HG03521 (cell line): ENCODE measurements at regions not wholly inside any gene's neighbourhood (a gene's known extent, or its start where the extent isn't known, plus 50 kb on each side); places are given as distances from the start of the nearest gene placed in this dataset.
"Not testable (repeated sequence)": the region's sequence is repeated elsewhere in the genome, so short reads cannot be mapped to it uniquely, and the experiment has no call there.

Experiments
- ATAC-seq: cut with Tn5 transposase; IDR thresholded peaks from one replicate; pipeline ENCODE4 v1.9.1; 2021; ENCODE audit warnings: mild to moderate bottlenecking, moderate library complexity; ENCODE audit not compliant: unreplicated experiment

DNA sequence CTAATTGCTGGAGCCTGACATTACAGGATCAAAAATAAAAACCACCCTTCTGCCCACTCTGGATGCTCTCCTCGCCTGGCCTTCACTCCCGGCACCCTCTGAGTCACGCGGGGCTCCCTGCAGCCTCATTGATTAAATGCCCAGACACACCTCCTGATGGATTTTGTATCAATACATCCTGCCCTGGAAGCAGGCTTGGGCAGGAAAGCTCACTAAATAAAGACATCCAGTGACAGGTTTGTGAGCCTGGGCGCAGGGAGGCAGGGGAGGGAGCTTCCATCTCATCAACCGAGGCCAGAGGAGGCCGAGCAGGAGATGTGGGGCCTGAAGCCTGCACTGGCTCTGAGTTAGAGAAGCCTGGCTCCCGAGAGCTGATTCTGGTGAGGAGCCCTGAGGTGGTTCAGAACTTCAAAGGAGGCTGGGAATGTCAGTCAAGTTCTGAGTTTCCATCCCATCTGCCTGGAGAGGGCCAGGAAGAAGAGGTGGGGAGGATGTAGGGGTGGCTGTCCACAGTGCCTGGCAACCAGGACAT, 318.6 kb downstream of the ADGRD1 start:
- ATAC-seq, result not testable (repeated sequence)

DNA sequence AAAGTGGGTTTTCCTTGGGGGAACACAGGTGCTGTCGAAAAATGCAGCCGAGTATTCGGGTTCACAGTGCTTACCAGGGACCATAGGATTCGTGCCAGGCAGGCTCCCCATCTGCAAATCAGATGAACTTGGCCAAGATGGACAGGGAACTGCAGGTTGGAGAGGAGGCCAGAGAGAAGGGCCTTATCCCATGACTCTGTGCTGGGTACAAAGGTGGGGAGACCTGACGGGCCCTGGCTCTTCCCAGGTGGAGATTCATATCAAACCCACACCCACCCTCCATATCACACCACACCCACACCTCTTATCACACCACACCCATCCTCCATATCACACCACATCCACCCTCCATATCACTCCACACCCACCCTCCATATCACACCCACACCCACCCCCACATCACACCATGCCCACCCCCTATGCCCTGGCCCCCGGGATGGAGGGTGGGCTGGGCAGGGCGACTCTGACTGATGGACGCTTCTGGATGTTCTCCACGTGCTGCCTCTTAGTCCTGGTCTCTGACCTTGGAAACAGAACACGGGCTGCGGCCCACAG, 319.7 kb downstream of the ADGRD1 start:
- ATAC-seq, result no peak

DNA sequence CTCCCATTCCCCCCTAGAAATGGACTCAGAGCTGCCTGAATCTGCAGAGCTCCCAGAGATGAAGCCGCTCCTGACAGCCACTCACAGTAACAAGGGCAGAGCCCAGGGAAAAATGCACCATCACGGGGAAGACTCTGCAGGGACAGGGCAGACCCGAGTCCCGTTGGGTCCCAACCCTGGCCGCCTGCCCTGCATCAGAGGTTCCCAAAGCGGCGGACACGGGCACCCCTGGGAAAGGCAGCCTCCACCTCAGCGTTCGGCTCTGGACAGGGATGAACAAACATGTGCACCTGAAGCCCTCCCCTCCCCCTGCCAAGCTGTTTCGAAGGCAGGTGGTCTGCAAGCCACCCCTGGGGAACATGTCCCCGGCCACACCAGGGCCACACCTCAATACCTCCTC, 320.4 kb downstream of the ADGRD1 start:
- no peak for ATAC-seq

DNA sequence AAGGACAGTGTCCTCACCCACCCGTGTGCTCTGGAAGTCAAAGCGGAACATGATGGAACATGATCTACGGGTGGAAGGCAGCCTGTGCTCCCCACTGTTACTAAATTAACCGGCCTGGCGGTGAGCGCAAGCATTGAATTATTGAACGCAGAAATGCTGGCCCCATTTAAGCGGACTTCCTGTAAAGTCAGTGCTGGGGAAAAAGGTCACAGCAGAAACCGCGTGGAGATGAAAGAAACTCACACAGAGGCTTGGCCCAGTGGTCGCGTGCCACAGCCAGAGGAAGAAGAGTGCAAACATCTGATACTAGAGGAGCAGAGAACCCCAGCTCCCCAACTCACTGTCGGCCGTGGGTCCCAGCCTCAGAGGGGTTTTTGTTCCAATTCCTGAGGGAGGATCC, 321.2 kb downstream of the ADGRD1 start:
- ATAC-seq, result no peak

DNA sequence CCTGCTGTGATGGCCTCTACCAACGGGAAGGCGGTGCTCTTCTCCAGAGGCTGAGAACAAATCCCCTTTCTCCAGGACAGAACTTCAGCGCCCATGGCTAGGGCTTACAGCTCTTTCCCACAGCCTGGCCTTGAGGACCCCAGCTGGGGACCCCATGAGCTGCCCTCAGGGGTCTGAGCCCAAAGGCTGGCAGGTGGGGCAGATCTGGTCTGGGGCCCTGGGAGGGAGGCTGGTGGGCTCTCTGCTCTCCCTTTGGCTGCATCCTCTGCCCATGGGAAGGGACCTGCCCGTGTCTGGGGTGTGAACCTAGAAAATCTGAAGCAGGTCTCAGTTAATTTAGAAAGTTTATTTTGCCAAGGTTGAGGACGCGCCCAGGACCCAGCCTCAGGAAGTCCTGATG, 322.1 kb downstream of the ADGRD1 start:
- ATAC-seq, result no peak

DNA sequence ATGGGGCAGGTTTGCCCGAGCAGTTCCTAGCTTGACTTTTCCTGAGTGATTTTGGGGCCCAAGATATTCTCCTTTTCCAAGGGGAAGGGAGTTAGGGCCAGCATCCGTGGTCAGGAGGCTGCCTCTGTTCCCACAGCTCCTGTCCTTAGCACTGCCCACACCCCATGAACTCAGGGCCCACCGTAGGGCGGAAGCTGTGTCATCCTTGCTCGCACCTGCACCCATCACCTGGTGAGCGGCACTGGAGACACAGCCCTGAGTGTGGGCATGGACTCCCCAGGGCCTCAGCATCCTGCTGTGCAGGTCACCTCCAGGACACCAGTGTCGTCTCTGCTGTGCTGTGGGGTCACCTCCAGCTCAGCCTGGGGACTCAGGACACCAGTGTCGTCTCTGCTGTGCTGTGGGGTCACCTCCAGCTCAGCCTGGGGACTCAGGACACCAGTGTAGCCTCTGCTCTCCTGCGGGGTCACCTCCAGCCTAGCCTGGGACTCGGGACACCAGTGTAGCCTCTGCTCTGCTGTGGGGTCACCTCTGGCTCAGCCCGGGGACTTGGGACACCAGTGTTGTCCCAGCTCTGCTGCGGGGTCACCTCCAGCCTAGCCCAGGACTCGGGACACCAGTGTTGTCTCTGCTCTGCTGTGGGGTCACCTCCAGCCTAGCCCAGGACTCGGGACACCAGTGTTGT, 322.9 kb downstream of the ADGRD1 start:
- ATAC-seq, result no peak

DNA sequence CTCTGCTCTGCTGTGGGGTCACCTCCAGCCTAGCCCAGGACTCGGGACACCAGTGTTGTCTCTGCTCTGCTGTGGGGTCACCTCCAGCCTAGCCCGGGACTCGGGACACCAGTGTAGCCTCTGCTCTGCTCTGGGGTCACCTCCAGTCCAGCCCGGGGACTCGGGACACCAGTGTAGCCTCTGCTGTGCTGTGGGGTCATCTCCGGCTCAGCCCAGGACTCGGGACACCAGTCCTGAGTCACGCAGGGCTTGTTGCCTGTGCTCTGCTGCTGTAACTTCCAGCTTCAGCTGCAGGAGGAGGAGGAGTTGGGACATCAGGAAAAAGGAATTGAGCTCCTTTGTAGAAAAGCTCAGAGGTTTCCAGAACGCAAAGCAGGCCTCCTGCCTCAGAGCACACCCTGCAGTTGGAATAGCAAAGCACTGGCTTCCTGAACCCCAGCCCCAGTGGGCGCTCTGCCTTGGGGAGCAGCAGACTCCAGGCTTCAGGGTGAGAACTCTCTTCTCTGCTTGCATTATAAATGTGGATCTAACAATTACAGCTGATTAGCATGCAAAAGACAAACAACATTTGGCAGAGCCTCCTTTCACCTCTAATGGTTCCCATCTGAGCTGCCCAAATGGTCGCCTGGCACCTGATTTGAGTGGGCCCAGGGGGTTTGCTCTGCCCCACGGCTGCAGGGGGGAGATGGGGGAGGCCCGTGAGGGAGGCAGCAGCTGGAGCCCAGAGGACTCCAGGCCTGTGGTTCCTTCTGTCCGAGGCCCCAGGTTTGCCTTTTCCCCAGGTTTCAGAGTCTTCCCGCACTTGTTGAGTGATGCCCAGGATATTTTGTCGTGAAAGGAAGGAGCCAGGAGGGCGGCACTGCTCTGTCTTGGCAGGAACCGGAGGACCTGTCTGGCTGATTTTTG, 323.7 kb downstream of the ADGRD1 start:
- ATAC-seq, result not testable (repeated sequence)

DNA sequence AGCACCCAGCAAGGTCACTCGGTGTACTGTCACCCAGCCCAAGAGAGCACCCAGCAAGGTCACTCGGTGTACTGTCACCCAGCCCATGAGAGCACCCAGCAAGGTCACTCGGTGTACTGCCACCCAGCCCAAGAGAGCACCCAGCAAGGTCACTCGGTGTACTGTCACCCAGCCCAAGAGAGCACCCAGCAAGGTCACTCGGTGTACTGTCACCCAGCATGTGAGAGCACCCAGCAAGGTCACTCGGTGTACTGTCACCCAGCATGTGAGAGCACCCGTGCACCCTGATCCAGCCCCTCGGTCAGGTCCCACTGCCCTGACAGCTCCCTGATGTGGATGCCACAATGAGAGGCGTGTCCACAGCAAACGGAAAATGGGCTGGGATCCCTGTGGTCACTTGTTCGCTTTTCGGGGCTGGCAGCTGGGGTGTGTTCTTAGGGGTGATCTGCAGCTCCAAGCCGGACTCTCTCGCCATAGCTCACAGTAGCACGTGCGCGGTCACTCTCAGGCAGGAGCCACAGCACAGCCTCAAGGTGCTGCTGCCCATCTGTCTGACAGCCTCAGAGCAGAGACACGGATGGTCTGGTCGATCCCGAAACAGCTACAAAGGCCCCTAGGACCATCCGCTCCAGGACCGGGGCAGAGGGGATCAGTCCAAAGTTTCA, 324.9 kb downstream of the ADGRD1 start:
- not testable (repeated sequence) for ATAC-seq

DNA sequence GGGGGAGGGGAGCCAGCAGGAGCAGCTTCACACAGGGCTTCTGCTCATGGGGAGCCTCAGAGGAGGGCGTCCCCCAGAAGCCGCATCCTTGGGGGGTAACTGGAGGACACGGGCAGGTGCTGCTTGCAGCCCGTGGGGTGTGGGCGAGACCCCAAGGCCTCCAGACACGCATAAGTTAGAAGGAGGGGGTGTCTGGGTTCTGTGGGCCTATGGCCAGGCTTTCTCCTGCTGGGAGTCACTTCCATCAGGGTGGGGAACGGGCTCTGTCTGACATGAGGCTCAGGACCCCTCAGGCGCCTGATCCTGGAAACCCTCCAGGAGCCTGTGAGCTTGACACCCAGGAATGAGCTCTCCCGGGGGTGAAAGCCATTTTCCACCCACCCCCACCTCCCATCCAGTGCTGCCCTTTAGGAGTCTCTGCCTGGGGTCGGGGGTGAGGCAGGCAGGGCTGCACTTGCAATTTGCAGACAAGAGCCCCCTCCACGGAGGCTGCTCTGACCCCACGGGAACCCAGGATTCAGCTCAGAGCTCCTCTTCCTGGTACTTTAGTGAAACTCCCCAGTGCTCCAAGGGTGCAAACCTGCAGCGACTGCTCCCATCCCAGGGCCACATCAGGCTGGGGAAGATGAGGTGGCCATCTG, 325.7 kb downstream of the ADGRD1 start:
- ATAC-seq, result no peak

DNA sequence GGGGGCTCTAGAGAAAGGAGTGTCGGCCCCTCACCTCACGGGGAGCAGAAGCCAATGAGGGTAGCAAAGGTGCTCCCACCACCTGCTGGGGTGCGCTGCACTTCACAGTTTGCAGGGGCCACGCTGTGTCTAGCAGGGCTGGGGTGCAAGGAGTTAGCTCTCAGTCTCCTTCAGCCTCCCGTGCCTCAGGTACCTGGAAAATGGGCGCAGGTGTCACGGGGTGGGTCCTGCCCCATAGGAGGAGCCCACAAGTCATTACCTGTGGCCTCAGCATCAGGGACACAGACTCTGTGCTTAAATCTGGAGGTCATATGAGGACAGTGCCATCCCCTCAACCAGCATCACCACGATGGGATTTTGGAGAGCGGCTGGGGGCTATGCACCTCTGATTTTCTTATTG, 326.7 kb downstream of the ADGRD1 start:
- ATAC-seq, result no peak

DNA sequence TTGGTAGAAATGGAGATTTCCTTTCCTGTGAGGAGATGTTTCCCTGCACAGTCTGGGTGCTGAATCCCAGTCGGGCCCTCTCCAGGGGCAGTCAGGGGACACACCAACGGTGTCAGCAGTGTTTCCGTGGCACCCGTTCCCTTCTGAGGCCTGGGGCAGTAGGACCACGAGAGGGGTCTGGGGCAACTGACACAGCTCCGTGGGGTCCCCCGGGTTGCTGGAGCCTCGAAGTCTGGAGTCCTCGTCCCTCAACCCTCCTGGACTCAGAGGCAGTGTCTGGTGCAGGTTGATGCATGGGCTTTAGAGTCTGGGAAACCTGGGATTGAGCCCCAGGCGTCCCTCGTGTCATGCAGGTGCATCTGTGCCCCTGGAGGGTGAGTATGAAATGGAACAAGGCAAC, 327.3 kb downstream of the ADGRD1 start:
- no peak for ATAC-seq

DNA sequence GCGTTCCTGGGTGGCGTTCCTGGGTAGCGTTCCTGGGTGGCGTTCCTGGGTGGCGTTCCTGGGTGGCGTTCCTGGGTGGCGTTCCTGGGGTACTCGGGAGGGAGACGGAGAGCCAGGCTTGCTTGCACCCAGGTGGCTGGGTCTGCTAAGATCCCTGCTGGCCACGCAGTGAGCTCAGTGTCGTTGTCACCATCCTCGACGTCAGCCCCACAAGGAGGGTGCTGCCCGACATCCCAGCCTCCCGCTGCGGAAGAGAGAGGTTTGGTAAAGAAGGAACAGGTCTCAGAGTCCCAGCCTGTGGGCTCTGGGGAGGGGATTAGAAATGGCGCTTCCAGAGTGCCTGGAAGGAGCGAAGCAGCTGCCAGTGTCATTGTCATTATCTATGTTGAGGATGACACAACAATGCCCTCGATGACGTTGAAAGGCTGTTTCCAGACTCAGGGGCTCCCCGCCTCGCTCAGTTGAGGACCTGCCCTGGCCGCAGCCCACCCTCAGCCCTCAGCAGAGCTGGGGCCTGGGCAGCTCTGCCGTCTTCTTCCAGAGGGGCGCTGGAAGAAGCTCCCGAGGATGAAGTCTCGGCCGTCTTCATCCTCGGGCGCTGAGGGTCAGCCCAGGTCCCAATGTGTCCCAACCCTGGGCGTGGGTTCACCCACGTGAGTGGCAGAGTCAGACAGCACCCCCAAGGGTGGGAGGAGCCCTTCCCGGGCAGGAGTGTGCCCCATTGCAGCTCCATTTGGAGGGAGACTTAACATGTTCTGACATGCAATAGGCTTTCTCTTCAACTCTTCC, 328.8 kb downstream of the ADGRD1 start:
- ATAC-seq, result no peak

DNA sequence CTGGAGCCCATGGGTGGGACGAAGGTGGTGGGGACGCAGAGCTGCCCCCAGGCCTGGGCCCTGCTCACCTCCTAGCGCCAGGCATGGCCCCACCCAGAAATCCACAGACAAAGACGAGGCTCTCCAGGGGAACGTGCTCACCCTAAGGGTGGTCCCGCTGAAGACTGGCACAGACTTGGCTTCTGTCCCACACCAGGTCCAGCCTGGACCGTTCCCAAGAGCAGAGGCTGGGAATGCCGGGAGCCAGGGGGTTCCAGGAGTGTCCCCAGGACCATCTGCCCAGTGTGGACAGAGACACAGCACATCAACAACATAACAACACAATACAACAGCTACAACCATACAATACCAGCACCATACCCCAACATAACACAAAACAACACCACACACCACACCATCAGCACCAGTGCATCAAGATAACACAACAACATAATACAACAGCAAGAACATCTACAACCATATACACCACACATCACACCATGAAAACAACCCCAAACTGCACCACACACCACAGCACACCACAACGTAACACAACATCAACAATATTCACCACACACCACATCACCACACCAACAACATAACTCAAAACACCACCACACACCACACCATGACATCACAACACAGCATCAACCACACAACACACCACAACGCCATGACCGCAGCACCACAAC, 329.6 kb downstream of the ADGRD1 start:
- no peak for ATAC-seq

DNA sequence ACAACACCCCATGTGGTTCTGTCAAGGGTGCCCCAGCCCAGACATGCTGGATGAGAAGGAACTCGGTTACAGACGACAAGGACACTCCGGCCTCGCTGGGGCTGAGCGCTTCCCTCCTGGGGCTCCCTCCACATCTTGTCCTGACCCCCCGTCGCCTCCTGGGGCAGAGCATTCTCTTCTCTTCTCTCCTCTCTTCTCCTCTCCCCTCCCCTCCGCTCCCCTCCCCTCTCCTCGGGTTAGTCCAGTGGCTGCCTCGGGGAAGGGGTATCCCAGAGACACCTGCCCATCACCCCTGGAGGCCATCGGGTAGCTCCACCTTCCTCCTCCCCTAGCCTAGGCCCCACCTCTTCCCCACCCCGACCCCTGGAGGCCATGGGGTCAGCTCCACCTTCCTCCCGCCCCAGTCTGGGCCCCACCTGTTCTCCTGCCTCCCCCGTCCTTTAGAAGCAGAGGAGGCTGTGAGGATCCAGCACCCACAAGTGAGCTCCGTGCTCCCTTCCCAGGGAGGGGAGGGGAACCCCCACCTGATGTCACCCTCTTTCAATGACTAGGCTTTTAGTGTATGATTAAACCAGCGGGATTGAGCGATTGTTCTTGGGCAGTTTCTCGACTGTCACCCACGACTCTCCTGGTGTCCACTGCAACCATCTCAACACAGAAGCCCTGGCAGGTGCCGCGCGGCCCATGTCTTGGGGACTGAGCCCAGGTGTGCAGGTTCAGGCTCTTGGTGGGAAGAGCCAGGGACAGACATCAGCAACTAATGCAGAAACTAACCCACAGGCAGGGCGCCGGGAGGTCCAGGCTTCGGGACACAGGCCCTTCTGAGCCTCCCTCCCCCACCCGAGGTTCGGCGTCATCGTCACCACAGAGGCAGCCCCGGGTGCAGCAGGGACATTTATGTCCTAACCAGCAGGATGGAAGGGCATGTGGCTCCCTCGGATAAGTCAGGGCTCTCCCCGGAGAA, 330.4 kb downstream of the ADGRD1 start:
- ATAC-seq, result not testable (repeated sequence)

DNA sequence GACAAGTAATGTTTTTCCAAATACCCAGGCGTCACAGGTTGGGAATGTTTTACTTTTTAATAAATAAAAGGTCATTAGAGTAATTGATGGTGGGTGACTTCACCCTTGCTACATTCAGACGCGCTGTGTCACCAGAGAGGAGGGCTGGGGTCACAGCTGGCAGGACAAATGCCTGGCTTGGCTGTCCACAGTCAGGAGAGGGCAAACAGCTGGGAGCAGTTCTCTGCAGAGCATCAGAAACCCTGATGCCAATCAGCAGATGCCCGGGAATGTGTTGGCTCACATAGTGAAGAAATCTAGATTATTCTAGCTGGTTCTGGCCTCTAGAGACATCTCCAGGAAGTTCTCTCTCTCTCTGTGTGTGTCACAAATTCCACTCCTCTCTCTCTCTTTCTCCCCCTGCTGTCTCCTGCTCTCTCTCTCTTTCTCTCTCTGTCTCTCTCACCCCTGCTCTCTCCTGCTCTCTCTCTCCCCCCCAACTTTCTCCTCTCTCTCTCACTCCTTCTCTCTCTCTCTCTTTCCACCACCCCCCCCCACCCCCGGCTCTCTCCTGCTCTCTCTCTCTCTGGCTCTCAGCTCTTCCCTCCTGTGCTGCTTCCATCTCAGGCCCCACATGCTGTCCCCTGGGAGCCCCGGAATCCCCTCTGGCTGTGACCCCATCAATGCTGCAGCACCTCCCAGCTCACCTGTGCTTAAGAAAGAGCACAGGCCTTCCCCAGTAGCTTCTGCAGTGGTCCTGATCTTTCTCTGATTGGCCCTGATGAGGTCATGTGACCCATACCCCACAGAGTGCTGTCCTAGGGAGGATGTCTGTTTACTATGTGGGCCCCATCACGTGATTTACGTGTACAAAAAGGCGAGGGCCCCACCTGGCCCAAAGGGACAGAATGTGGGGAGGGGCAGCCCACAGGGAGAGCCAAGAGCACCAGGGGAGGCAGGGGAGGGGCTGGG, 331.5 kb downstream of the ADGRD1 start:
- ATAC-seq, result not testable (repeated sequence)

DNA sequence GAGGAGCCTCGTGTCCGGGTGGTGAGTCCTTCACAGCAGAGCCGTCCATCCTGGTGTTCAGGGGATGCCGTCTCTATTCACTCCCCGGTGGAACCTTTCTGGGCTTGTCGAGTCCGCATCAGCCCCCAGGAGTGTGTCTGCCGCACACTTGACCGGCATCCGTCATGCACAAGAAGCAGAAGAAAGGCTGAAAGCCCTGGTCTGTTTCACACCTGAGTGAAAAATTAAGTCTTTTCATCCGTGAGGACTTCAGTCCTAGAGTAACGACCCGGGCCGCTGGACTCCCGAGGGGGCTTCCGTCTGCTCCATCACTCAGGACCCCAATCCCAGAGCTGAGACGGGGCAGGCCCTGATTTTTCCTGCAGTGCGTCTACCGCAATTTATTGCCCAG, 332.2 kb downstream of the ADGRD1 start:
- ATAC-seq, result not testable (repeated sequence)

DNA sequence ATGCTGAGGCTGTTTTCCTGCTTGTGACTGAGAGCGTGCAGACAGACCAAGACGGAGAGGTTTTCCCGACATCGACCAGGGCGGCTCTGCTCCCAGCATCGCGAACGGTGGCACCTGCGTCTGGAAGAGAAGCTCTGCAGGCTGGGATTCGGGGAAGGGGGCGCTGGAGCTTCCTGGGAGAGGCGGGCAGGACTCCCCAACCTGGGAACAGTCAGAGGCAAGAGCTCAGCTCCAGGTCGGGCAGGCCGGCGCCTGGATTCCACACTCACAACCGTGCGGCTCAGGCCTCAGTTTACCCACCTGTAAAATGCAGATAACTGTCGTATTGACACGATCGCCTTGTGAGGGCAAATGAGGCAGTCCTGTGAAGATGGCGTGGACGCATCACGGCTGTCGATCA, 332.6 kb downstream of the ADGRD1 start:
- not testable (repeated sequence) for ATAC-seq
